CD14-positive monocyte (primary cell): ENCODE measurements at regions not wholly inside any gene's neighbourhood (a gene's known extent, or its start where the extent isn't known, plus 50 kb on each side); places are given as distances from the start of the nearest gene placed in this dataset.

Experiments used
- DNase-seq, 3 donors: peaks; one replicate each; pipeline ENCODE4 v3.0.0-alpha.2; 2011 to 2022
- H2AFZ ChIP-seq: 2 replicates; pipeline ENCODE4 v1.6.0; 2012; ENCODE audit warnings: mild to moderate bottlenecking, low read depth, low read length, inconsistent platforms; ENCODE audit not compliant: insufficient read depth, poor library complexity, severe bottlenecking
- H3K27ac ChIP-seq, 2 donors: 1 replicate in 1 of 2; 2 replicates in 1 of 2; pipeline ENCODE4 v1.5.1; 2012 to 2013; ENCODE audit warnings: low read length in 2 of 2, control low read depth in 1 of 2, inconsistent platforms in 1 of 2, low read depth in 1 of 2, mild to moderate bottlenecking in 1 of 2
- H3K27me3 ChIP-seq, 2 donors: one replicate each; pipeline versions ENCODE4 v1.6.0 to v1.6.1; 2011 to 2013; ENCODE audit warnings: low read length in 2 of 2; ENCODE audit not compliant: control insufficient read depth in 2 of 2, insufficient read depth in 2 of 2
- H3K36me3 ChIP-seq, 2 donors: replicated peaks in 1 of 2; 1 replicate in 1 of 2; 2 replicates in 1 of 2; pipeline versions ENCODE4 v1.5.1 to v1.6.1; 2012 to 2013; ENCODE audit warnings: low read length in 2 of 2, control low read depth in 1 of 2, inconsistent platforms in 1 of 2, mild to moderate bottlenecking in 1 of 2; ENCODE audit not compliant: insufficient read depth in 2 of 2, control insufficient read depth in 1 of 2
- H3K4me1 ChIP-seq, 2 donors: 1 replicate in 1 of 2; 2 replicates in 1 of 2; pipeline versions ENCODE4 v1.5.1 to v1.6.1; 2012 to 2013; ENCODE audit warnings: low read length in 2 of 2, control low read depth in 1 of 2, inconsistent platforms in 1 of 2, mild to moderate bottlenecking in 1 of 2, moderate library complexity in 1 of 2; ENCODE audit not compliant: insufficient read depth in 2 of 2, control insufficient read depth in 1 of 2
- H3K4me2 ChIP-seq: replicated peaks from 2 replicates; pipeline ENCODE3; 2012; ENCODE audit warnings: low read length, moderate library complexity, mild to moderate bottlenecking; ENCODE audit not compliant: poor library complexity, severe bottlenecking; ENCODE audit errors: extremely low read depth
- H3K4me3 ChIP-seq, 3 experiments: fragments of 200-600 bp in 1 of 3; sonication (generic) in 1 of 3; replicated peaks in 1 of 3; 1 replicate in 2 of 3; 2 replicates in 1 of 3; pipeline ENCODE4 v1.5.1; 2011 to 2013; ENCODE audit warnings: low read length in 3 of 3, mild to moderate bottlenecking in 3 of 3, control low read depth in 2 of 3, low read depth in 2 of 3, inconsistent platforms in 1 of 3, moderate library complexity in 1 of 3
- H3K79me2 ChIP-seq: 2 replicates; pipeline ENCODE4 v1.6.0; 2012; ENCODE audit warnings: mild to moderate bottlenecking, control low read depth, inconsistent platforms, low read length, moderate library complexity; ENCODE audit not compliant: insufficient read depth
- H3K9ac ChIP-seq: 2 replicates; pipeline ENCODE4 v1.6.0; 2017; ENCODE audit warnings: low read length, mild to moderate bottlenecking; ENCODE audit not compliant: insufficient read depth, poor library complexity, severe bottlenecking
- H3K9me3 ChIP-seq, 2 donors: replicated peaks in 1 of 2; 1 replicate in 1 of 2; 2 replicates in 1 of 2; pipeline versions ENCODE4 v1.5.1 to v1.6.1; 2012 to 2013; ENCODE audit warnings: low read length in 2 of 2, control low read depth in 1 of 2; ENCODE audit not compliant: control insufficient read depth in 1 of 2, insufficient read depth in 1 of 2
- H4K20me1 ChIP-seq: 2 replicates; pipeline ENCODE4 v1.6.0; 2012; ENCODE audit warnings: mild to moderate bottlenecking, low read length, control low read depth, moderate library complexity; ENCODE audit not compliant: insufficient read depth
- H3K27ac Mint-ChIP-seq, 7 donors: one replicate each; pipeline ENCODE4 v1.8.0; 2020; ENCODE audit warnings: mild to moderate bottlenecking in 7 of 7, mixed read lengths in 7 of 7, moderate library complexity in 6 of 7, inconsistent platforms in 2 of 7
- H3K27me3 Mint-ChIP-seq, 3 donors: one replicate each; pipeline ENCODE4 v1.8.0; 2021 to 2022; ENCODE audit warnings: low read depth in 3 of 3, mild to moderate bottlenecking in 3 of 3, mixed read lengths in 3 of 3, moderate library complexity in 3 of 3, inconsistent platforms in 1 of 3
- H3K36me3 Mint-ChIP-seq, 2 donors: one replicate each; pipeline ENCODE4 v1.8.0; 2020; ENCODE audit warnings: mixed read lengths in 2 of 2, inconsistent platforms in 1 of 2, mild to moderate bottlenecking in 1 of 2
- H3K4me1 Mint-ChIP-seq: one replicate; pipeline ENCODE4 v1.8.0; 2020; ENCODE audit warnings: mild to moderate bottlenecking, mixed read lengths
- H3K4me3 Mint-ChIP-seq, 2 donors: one replicate each; pipeline ENCODE4 v1.8.0; 2020; ENCODE audit warnings: mild to moderate bottlenecking in 2 of 2, mixed read lengths in 2 of 2, moderate library complexity in 1 of 2
- H3K9me3 Mint-ChIP-seq, 7 donors: one replicate each; pipeline ENCODE4 v1.8.0; 2020 to 2022; ENCODE audit warnings: mixed read lengths in 7 of 7, mild to moderate bottlenecking in 6 of 7, moderate library complexity in 6 of 7, inconsistent platforms in 2 of 7
- CTCF ChIP-seq: fragments of 200-600 bp; IDR thresholded peaks from one replicate; pipeline ENCODE4 v1.8.0; 2022; ENCODE audit warnings: antibody characterized with exemption, mild to moderate bottlenecking
- WGBS: methylation state at CpG from one replicate; pipeline ENCODE4 v1.1.5; 2013; ENCODE audit warnings: missing lambda C conversion rate; ENCODE audit not compliant: insufficient coverage; 5-methylcytosine and 5-hydroxymethylcytosine counted together
- intact Hi-C, 2 donors: fragments of 100-400 bp; cut with micrococcal nuclease; formaldehyde crosslinking; loops; one replicate each; pipeline versions ENCODE4 v1.15.0 to v1.15.1; 2023

GRCh38 chr2:118709786-118710185 lies 137.7 kb downstream of the EN1 start:
- peaks cover 0 to 3% (median 3%) of the 10 kb centered on the region in 3 donors for H3K27me3 Mint-ChIP-seq
- Histone ChIP-seq H3K4me3 (no peak overlapping the region), H3K27me3 (no peaks in the 10 kb centered on the region), H4K20me1 (no peaks in the 10 kb centered on the region), H3K36me3 (no peaks in the 10 kb centered on the region), H3K9me3 (no peaks in the 10 kb centered on the region), H3K4me2 (no peak overlapping the region), H3K27ac (no peak overlapping the region), H3K9ac (no peak overlapping the region), H3K4me1 (no peaks in the 10 kb centered on the region), H3K79me2 (no peaks in the 10 kb centered on the region), H2AFZ (no peak overlapping the region)
- no peak for DNase-seq
- H3K9me3 Mint-ChIP-seq, result peaks cover 0 to 2% (median 0%) of the 10 kb centered on the region in 7 donors
- WGBS, result 83% methylated on average over 2 of the region's 3 CpGs
- no peaks in the 10 kb centered on the region for H3K4me1 Mint-ChIP-seq
- H3K27ac Mint-ChIP-seq, result no peak overlapping the region
- H3K36me3 Mint-ChIP-seq, result no peaks in the 10 kb centered on the region
- no peak for TF ChIP-seq CTCF
- no peak overlapping the region for H3K4me3 Mint-ChIP-seq
- intact Hi-C loops, result no loop called here

GRCh38 chr2:118706844-118707243 lies 140.6 kb downstream of the EN1 start:
- Mint-ChIP-seq H3K27me3 (peaks cover 0 to 6% (median 3%) of the 10 kb centered on the region in 3 donors), H3K4me1 (no peaks in the 10 kb centered on the region), H3K4me3 (no peak overlapping the region), H3K36me3 (no peaks in the 10 kb centered on the region), H3K9me3 (peaks cover 0 to 2% (median 0%) of the 10 kb centered on the region in 7 donors), H3K27ac (no peak overlapping the region)
- Histone ChIP-seq H3K36me3 (no peaks in the 10 kb centered on the region), H3K9ac (no peak overlapping the region), H3K4me3 (no peak overlapping the region), H3K27me3 (no peaks in the 10 kb centered on the region), H3K9me3 (no peaks in the 10 kb centered on the region), H3K4me1 (no peaks in the 10 kb centered on the region), H2AFZ (no peak overlapping the region), H3K79me2 (no peaks in the 10 kb centered on the region), H3K4me2 (no peak overlapping the region), H3K27ac (no peak overlapping the region), H4K20me1 (no peaks in the 10 kb centered on the region)
- no peak for TF ChIP-seq CTCF
- intact Hi-C loops, result no loop called here
- WGBS, result no CpG with 5 or more reads among the region's 1 CpG
- no peak for DNase-seq
